ENCODE measurements at regions not wholly inside any gene's neighbourhood (a gene's known extent, or its start where the extent isn't known, plus 50 kb on each side); places are given as distances from the start of the nearest gene placed in this dataset.
"Not testable (repeated sequence)": the region's sequence is repeated elsewhere in the genome, so short reads cannot be mapped to it uniquely, and the experiment has no call there.

DNA sequence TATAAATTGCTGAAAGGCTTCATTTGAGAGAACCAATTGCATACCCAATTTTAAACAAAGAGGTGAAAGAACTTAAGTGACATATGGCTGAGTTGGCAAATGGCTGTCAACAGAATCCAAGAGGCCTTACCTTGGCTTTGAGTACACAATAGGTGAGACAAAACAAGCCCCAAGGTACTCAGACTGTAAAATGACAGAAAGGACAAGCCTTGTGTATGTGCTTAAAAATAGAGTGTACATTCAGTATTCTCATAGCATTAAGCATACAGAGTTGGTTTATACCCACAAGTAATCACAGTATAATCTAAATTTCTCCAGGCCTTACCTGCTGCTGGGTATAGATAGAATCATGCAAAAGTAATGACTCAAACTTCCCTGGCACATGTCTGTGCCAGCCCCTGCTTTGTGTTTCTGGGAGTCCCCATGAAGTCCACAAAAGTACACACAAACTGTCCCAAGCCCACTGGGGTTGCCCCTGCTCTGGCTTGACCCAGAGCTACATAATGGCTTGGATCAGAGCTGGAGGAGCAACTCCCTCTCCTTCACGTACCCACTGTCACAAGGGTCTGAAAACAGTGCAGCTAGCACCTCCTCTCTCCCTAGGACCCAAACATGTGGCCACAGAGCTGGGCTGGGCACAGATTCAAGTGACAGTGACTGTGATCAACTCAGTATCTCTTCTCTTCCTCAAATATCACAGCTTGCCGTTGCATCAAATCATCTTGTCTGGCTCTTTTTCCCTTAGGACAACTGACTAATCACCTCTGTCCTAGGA lies 250.8 kb downstream of the ENC1 start:
- no peak for FAIRE-seq

DNA sequence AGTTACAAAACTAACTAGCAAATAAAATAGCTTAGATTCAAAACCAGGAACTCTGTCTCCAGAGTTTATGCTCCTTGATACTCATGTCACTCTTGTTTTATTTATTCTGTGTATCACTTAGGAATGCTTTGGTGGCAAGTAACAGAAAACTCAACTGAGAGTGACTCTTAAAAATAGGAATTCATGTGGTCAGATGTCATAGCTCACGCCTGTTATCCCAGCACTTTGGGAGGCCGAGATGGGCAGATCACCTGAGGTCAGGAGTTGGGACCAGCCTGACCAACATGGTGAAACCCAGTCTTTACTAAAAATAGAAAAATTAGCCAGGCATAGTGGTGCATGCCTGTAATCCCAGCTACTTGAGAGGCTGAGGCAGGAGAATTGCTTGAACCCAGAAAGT lies 252.1 kb downstream of the ENC1 start:
- not testable (repeated sequence) for DNase-seq (ENCODE audit: extremely low spot score, insufficient read length, low read depth); FAIRE-seq

More for the DNA sequence above, 250.8 kb downstream of the ENC1 start:
- DNase-seq (ENCODE audit: extremely low spot score, insufficient read length, low read depth): no peak

DNA sequence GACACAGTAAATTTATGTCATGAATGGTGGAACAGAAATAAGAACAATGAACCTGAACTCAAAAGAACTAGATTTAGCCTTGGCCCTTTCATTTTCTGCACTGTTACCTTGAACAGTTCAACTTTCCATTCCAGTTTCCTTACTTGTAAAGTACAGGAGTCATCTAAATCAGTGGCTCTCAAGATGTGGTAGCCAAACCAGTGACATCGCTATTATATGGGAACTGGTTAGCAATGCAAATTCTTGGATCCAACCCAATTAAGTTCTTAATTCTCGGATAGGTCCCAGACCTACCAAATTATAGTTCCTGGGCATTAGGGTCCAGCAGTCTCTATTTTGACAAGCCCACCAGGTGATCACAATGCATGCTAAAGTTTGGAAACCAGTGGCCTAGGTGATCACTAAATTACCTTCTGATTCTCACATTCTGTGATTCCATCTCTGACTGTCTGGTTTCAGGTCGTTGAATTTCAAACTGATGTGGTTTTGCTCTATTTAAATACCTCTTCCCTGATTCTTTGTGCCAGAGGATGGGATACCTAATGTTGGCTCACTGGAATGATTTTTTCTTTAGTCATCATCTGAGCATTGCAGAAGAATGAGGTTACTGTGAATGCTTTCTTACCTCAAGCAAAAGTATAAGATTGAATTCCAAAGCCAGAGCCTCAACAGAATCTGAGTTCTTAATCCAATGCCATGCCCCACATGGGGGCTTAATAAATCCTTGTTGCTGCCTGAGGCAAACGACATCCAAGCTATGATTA lies 253.8 kb downstream of the ENC1 start:
- DNase-seq (ENCODE audit: extremely low spot score, insufficient read length, low read depth) (no peak), FAIRE-seq (no peak)

DNA sequence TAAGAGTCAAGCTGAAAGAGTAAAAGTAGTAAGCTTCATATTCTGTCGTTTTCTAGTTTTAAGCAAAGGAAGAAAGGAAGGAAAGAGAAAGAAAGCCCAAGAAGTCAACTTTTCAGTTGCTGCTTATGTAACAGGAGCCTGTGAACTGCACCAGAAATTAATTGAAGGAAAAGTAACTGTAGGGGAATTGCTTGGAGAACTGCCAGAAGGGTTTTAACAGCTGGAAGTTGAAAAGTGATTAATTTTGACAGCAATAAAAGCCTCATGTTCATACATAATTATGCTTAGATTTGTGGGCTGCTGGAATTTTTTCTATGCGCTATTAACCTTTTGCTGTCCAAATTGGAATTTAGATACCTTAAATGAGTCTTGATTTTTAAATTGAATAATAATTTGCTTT lies 255.7 kb downstream of the ENC1 start:
- FAIRE-seq: no peak
- DNase-seq (ENCODE audit: extremely low spot score, insufficient read length, low read depth): no peak

DNA sequence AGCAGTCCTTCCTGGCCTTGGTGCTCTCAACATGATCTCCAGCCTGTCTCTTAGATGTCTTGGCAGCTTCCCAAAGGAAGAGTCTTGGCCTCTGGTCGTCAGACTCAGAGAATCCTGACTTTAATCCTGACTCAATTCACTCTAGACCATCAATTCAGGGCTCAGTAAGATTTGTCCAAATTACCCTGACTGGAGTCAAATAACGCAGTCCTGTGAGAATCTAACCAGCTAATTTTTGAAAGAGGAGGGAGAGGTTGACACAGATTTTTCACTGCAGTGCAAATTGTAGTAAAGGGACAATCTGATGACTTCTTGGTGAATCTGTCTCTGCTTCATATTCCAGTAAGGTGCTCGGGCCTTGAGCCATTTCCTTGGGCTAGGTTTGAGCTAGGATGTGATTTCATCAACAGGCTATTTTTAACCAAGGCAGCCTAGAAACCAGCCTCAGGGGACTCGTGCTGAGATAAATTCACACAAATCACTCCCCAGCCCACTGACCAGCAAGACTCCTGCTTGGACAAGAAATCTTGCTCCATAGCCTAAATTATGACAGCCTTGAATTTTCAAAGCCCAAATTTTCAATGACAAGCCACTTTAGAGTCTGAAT lies 257.4 kb downstream of the ENC1 start:
- no peak for FAIRE-seq
- no peak for DNase-seq (ENCODE audit: extremely low spot score, insufficient read length, low read depth)

DNA sequence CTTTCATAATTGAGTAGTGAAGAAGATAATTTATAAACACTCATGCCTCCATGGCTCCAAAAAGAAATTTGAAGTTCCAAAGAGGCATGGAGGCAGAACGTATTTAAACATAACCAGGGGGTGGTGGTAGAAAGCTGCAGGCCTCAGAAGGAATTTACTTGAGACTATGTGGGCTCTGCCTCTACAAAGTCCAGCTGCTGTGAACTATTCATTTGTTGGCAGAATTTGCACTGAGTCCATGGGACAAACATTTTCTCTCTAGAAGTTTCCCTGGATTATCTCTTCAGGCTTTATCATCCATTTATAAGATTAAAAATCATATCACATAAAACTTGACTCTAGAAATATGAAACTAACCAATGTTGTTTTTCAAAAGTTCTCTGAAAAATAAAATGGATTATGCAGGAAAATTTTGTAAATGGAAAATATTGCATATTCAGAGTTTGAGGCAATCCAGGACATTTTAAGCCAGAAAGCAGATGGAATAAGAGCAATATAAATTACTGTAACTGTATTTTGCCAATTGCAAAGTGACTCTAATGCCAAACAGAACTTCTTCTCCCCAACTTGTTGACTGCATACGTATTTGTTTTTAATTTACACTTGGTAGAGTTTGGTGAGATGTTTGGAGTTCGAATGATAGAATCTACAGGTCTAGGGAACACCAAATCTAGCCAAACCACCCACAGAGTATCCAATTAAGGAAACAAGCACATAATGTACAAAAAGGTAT lies 258.2 kb downstream of the ENC1 start:
- no peak for FAIRE-seq
- no peak for DNase-seq (ENCODE audit: extremely low spot score, insufficient read length, low read depth)

DNA sequence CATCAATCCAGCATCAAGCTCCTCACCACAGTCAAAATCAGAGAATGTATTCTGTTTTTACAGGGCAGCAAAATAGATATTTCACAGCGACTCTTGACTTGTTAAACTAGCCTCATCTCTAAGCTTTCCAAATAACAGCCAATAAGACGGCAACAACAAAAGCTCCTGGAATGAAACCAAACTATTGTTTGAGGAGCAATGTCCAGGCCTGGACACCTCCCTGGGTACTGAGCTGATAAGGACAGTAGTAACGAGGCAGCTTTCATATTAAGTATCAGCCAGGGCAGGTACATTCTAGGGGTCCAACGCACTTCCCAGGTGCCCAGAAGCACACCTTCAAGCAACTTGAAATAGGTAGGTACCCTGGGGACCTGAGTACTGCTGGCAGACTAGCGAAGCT lies 260.3 kb downstream of the ENC1 start:
- DNase-seq (ENCODE audit: extremely low spot score, insufficient read length, low read depth) (no peak), FAIRE-seq (no peak)

DNA sequence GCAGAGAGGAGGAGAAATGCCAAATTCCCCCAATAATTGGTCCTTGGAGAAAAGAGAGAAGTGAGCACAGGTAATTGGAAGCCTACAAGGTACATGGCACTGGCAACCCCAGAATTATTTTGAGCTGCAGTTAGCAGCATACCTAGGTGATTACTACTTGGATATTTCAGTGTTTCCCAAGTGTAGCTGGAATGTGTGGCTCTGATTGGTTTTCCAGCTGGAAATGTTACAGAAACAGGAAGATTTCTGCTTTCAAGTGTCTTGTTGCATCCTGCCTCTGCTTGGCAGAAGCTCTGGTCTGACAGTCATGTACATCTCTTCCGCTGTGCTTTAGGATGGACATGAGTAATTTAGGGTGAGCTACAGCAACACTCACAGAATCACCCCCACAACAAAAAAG lies 262.1 kb downstream of the ENC1 start:
- DNase-seq (ENCODE audit: extremely low spot score, insufficient read length, low read depth): no peak
- FAIRE-seq: no peak

DNA sequence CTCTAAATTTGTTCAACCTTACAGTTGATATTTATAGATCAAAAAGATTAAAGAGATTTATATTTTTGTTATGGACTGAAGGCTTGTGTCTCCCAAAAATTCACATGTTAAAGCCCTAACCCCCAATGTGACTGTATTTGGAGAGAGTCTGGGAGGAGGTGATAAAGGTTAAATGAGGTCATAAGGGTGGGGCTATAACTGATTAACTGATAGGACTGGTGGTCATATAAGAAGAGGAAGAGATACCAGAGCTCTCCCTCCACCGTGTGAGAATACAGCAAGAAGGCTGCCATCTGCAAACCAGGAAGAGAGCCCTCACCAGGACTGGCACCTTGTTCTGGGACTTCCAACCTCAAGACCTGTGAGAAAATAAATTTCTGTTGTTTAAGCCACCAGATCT lies 264.3 kb downstream of the ENC1 start:
- FAIRE-seq: peak; percentile 69

DNA sequence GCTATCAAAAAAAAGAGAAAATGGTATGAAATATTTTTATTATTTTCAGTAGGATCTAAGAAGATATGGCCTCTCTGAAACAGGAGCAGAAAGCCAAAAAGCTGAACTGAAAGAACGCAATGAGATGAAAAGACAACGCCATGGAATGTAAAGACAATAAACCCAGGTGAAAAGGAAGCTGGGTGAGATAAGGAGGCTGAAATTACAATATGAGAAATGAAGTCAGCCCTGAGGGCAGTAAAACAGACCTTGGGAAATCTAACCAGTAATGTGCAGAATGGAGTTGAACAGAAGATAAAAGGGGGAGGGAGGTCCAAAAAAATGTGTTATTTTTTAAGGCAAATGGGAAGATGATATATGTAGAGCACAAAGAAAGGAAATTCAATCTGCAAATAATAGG lies 265.3 kb downstream of the ENC1 start:
- no peak for DNase-seq (ENCODE audit: extremely low spot score, insufficient read length, low read depth)

More for the DNA sequence above, 264.3 kb downstream of the ENC1 start:
- no peak for DNase-seq (ENCODE audit: extremely low spot score, insufficient read length, low read depth)

DNA sequence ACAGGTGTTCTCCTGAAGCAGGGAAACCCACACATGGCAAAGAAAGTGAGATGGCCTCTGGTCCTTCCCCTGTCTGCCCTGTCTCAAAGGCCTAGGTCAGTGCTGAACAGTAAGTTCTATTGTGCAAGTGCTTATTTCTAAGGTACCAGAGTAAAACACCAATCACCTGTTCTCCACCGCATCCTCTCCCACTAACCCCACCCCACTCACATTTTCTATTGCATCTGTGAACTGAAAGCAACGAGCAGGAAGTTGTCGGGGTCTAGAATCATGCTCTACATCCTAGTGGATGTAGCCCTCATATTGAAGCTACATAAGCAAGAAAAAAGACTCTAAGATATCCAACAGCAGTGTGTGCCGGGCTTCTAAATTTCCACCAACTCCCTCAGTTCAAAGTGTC lies 265.9 kb downstream of the ENC1 start:
- FAIRE-seq (no peak), DNase-seq (ENCODE audit: extremely low spot score, insufficient read length, low read depth) (no peak)

More for the DNA sequence above, 265.3 kb downstream of the ENC1 start:
- FAIRE-seq: no peak

DNA sequence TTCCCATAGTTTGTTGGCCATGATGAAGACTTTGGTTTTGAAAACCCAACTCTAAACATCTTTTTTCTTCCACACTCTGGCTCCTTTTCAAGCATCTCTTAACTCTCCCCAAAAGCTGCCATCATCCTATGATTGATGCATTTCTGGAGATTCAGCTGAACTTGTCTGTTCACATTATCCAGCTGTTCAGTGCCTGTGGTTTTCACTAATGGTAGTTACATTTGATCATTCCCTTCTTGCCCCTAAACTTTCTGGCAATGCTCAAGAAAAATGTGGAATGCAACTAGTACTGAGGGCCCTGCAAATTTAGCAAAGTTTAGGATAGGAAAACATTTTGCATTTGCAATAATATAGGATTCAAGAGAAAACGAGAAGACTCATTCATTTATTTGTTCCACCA lies 267.5 kb downstream of the ENC1 start:
- no peak for FAIRE-seq
- no peak for DNase-seq (ENCODE audit: extremely low spot score, insufficient read length, low read depth)

DNA sequence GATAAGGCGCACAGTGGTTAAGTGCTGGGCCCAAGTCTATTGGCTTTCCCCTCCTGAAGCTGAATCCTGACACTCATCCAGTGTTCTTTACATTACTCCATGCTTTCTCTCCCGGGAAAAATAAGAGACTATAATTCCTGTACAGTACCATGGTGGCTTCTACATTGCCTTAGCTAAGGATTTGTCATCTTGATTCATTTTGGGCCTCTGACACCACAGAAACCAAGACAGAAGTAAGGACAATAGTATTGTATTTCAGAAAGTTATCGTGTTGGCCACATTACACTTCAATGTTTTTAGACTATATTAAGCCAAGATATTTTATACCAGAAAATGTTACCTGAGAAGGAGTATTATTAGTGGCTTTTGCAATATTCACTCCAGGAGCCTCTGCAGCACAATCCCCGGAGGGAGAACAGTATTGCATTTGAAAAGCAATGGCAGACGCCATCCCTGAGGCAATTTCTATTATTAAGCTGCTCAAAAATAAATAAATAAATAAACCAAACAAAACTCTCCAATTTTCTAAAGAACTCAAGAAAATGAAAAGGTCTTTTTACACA lies 267.9 kb downstream of the ENC1 start:
- FAIRE-seq (no peak), DNase-seq (ENCODE audit: extremely low spot score, insufficient read length, low read depth) (no peak)

DNA sequence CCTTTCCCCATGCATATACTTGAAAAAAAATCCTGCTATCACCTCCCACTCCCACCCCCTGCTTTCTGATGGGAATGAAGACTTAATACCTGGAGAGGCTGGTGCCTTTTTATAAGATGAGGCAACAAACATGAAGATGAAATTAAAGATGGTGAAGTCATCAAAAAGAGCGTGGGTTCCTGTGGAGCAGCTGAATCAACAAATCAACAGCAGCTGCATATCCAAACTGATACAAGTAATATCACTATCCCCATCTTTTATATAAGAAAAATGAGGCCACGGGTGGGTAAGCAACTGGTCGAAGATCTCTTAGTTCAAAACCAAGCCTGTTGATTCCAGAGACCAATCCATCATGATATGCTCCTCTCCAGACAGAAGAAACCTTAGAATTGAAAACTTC lies 268.5 kb downstream of the ENC1 start:
- DNase-seq (ENCODE audit: extremely low spot score, insufficient read length, low read depth): no peak
- FAIRE-seq: no peak

DNA sequence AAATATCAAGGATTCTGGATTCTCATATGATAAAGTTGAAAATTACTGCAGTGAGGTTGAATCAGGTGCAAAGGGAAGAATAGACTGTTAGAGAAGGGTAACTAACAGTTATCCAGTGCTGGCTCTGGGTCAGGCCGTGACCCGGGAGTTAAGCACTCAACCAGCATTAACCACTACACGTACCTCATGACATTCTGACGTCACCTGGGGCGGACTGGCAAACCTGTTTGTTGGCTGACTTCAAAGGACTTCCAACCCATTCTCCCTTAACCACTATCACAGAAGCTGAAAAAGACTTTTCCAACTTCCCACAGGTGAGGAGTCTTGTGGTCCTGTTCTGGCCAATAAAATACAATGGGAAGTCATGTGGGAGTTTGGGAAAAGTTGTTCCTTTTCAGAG lies 268.9 kb downstream of the ENC1 start:
- no peak for DNase-seq (ENCODE audit: extremely low spot score, insufficient read length, low read depth)
- FAIRE-seq: no peak

DNA sequence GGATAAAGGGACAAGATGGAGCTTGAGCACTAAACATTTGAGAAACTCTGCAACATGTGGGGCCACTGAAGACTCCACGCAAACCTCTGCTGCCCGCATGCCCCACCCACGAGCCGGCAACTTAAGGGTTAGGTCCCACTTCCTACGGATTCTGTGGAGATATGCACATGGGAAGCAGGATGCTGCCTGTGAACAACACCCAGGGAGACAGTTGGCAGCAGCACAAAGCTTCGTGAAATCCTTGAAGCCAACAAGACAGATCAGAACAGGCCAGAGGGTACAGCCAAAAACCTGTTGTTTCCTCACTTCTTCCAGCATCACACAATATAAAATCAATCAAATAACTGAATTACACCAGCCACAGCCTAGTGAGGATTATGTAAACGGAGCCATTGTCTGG lies 270.4 kb downstream of the ENC1 start:
- FAIRE-seq: no peak
- DNase-seq (ENCODE audit: extremely low spot score, insufficient read length, low read depth): no peak

DNA sequence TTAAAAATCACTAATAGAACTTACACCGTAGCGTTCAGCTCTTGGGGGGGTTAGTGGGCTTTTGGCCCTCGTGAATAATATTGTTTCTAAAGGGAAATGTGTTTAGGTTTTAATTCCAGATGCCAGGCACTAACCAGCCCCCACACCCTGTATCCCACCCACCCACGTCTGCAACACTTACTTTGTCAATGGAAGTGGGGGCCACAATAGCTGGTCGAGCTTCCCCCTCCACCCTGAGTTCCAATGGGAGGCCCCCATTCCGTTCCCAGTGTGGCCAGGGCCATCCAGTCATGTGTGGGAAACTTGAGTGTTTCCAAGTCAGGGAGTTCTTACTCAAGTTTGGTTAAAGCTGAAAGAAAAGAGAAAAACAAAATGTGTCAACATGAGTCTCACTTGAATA lies 271.4 kb downstream of the ENC1 start:
- no peak for FAIRE-seq
- no peak for DNase-seq (ENCODE audit: extremely low spot score, insufficient read length, low read depth)

DNA sequence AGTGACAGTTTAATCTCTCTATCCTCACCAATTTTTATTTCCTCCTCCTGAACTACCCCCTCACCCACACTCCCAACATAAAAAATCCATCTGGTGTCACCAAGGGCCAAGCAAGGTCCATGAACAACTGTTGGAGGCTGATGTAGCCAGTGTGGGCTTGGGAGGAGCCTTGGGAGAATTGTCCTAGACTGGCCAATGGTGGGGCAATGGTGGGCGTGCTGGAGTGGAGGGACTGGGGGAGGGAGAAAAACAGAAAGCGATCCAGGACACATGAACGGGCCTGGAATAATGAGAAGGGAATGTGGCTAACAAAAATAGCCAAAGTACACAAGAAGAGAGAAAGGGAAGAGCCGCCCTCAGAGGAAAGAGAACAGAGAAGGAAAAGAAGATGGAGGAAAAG lies 272.6 kb downstream of the ENC1 start:
- DNase-seq (ENCODE audit: extremely low spot score, insufficient read length, low read depth): no peak

DNA sequence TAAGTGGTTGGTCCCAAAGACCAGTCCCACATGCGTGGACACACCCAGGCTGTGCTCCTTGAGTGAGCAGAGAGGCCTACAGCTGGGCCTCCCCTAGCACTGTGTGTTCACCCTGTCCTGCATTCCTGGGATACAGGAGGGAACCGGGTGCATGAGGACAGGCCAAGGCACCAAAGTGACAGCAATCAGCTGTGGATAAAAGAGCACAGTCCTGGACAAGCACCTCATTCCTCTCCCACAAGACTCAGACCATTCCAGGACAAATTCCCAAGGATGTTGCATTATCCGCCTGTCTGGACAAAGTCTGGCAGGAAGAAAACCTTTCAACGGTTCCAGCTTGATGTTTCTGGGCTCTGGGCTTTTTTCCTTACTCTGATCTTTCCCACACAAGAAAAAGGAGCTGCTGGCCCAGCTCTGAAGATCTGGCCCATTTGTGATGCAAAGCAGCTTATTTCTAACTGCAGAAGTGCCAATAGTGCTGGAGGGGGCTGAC lies 273.2 kb downstream of the ENC1 start:
- FAIRE-seq (no peak), DNase-seq (ENCODE audit: extremely low spot score, insufficient read length, low read depth) (no peak)

More for the DNA sequence above, 272.6 kb downstream of the ENC1 start:
- FAIRE-seq: no peak

DNA sequence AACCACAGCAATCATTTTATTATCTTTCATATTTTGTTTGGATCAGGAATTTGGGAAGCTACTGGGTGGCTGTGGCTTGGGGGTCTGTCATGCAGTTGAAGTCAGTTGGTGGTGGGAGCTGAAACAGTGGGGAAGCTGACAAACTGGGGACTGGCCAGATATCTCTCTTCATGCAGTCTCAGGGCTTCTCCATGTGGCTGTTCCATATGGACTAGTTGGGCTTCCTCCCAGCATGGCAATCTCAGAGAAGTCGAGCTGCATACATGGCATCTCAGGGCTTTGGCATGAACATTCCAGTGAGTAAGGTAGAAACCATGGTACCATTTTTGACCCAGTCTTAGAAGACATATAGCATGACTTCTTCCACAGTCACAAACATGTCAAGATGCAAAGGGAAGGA lies 274.8 kb downstream of the ENC1 start:
- no peak for FAIRE-seq
- DNase-seq (ENCODE audit: extremely low spot score, insufficient read length, low read depth): no peak
